ENCODE measurements at regions not wholly inside any gene's neighbourhood (a gene's known extent, or its start where the extent isn't known, plus 50 kb on each side); places are given as distances from the start of the nearest gene placed in this dataset.

GRCh38 chr14:94921456-94921855 is 151.5 kb upstream of the GSC start:
- no peak for DNase-seq

- DNase-seq, result no peak
Measured at GRCh38 chr14:94919896-94920295, 150.0 kb upstream of the GSC start.

- no peak for DNase-seq
Measured at GRCh38 chr14:94918896-94919295, 149.0 kb upstream of the GSC start.

GRCh38 chr14:94917041-94917600 is 147.2 kb upstream of the GSC start:
- no peak for DNase-seq

GRCh38 chr14:94914191-94914590 is 144.3 kb upstream of the GSC start:
- DNase-seq, result no peak

- DNase-seq, result no peak
Measured at GRCh38 chr14:94907626-94908261, 137.8 kb upstream of the GSC start.

- no peak for DNase-seq
Measured at GRCh38 chr14:94906991-94907587, 137.2 kb upstream of the GSC start.

- no peak for DNase-seq
Measured at GRCh38 chr14:94906577-94906976, 136.7 kb upstream of the GSC start.

GRCh38 chr14:94904636-94905035 is 134.7 kb upstream of the GSC start:
- no peak for DNase-seq

GRCh38 chr14:94903883-94904282 is 134.0 kb upstream of the GSC start:
- no peak for DNase-seq

- no peak for DNase-seq
Measured at GRCh38 chr14:94903338-94903737, 133.4 kb upstream of the GSC start.

- no peak for DNase-seq
Measured at GRCh38 chr14:94897561-94897960, 127.6 kb upstream of the GSC start.

GRCh38 chr14:94897082-94897481 is 127.2 kb upstream of the GSC start:
- no peak for DNase-seq

- DNase-seq, result peak; percentile 37
Measured at GRCh38 chr14:94893411-94894160, 123.7 kb upstream of the GSC start.

- DNase-seq, result no peak
Measured at GRCh38 chr14:94890785-94891184, 120.9 kb upstream of the GSC start.

- no peak for DNase-seq
Measured at GRCh38 chr14:94889520-94890312, 119.8 kb upstream of the GSC start.

- DNase-seq, result no peak
Measured at GRCh38 chr14:94888121-94888520, 118.2 kb upstream of the GSC start.

- no peak for DNase-seq
Measured at GRCh38 chr14:94887591-94887990, 117.7 kb upstream of the GSC start.

- DNase-seq, result no peak
Measured at GRCh38 chr14:94886931-94887330, 117.0 kb upstream of the GSC start.

GRCh38 chr14:94885481-94886155 is 115.7 kb upstream of the GSC start:
- DNase-seq, result no peak

GRCh38 chr14:94884616-94885230 is 114.8 kb upstream of the GSC start:
- DNase-seq, result no peak

- DNase-seq, result no peak
Measured at GRCh38 chr14:94882401-94882800, 112.5 kb upstream of the GSC start.
